ENCODE measurements at regions not wholly inside any gene's neighbourhood (a gene's known extent, or its start where the extent isn't known, plus 50 kb on each side); places are given as distances from the start of the nearest gene placed in this dataset.

DNA sequence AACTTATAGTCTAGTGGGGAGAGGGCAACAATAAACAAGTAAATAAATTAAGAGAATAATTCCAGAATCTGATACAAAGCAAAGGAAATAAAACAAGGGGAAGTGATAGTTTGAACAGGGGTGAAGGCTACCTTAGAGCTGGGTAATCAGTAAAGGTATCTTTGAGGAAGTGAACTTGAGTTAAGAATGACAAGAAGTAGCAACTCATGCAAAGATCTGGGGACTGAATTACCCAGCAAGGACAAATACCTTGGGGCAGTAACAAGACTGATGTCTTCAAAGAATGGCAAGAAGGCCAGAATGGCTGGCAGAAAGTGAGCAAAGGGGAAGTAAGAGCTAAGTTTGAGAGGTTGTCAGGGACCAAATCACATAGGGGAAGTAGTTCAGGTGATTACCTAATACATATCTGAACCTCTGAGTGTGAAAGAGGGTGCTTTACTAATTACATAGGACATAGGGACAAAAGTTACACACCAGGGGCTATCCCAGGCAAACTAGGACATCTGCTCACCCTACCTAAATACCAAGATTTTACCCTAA, 244.6 kb upstream of the HNRNPA3 start:
- no peak overlapping the region for H3K27ac ChIP-seq
- intact Hi-C loops (cut with DNase I; ENCODE audit: low total_unique reads), result no loop called here
- TF ChIP-seq, protein P1, sequence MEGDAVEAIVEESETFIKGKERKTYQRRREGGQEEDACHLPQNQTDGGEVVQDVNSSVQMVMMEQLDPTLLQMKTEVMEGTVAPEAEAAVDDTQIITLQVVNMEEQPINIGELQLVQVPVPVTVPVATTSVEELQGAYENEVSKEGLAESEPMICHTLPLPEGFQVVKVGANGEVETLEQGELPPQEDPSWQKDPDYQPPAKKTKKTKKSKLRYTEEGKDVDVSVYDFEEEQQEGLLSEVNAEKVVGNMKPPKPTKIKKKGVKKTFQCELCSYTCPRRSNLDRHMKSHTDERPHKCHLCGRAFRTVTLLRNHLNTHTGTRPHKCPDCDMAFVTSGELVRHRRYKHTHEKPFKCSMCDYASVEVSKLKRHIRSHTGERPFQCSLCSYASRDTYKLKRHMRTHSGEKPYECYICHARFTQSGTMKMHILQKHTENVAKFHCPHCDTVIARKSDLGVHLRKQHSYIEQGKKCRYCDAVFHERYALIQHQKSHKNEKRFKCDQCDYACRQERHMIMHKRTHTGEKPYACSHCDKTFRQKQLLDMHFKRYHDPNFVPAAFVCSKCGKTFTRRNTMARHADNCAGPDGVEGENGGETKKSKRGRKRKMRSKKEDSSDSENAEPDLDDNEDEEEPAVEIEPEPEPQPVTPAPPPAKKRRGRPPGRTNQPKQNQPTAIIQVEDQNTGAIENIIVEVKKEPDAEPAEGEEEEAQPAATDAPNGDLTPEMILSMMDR (IDR thresholded peaks at IDR 0.05), result no peak

DNA sequence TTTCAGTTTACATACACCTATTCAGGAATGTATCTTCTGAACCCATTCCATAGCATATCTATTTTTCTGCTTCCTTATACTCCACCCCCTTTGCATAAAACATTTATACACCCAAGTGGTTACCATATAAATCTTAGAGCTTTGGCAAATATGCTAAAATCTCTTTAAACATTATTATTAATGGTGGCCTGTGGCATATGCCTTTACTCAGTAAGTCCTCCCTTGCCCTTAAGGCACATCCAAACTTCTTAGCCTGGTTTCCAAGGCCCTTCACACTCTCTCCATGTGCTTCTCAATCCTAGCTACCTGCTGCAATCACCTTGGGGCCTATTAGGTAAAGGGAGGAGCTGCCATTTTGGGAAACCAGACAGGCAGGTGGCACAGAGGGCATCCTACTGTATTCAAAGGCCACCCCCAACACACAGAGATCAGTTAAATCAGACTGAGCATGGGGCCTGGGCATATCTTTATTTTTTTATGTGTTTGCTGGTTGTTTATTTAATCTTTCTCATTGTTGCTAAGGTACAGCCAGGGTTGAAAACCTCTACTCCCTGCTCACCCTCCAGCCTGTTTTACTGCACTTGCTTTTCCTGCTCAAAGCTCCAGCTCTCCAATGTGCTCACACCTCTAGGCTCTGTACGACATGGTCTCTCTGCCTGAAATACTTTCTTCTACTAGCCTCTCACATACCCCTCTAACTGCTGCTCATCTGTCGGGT, 242.8 kb upstream of the HNRNPA3 start:
- no peak overlapping the region for H3K27ac ChIP-seq
- no peaks in the 10 kb centered on the region for H3K4me1 ChIP-seq
- TF ChIP-seq, protein P1 (IDR thresholded peaks at IDR 0.05), result no peak
- DNase-seq, result no peak
- no peaks in the 10 kb centered on the region for H3K9me3 ChIP-seq
- H3K4me3 ChIP-seq, result no peak overlapping the region
- no peaks in the 10 kb centered on the region for H3K27me3 ChIP-seq
- H3K36me3 ChIP-seq, result no peaks in the 10 kb centered on the region
- intact Hi-C loops (cut with DNase I; ENCODE audit: low total_unique reads), result no loop called here

More for the DNA sequence above, 244.6 kb upstream of the HNRNPA3 start:
- Histone ChIP-seq H3K4me1 (no peaks in the 10 kb centered on the region), H3K9me3 (no peaks in the 10 kb centered on the region), H3K36me3 (no peaks in the 10 kb centered on the region), H3K4me3 (no peak overlapping the region), H3K27me3 (no peaks in the 10 kb centered on the region)
- DNase-seq, result no peak

DNA sequence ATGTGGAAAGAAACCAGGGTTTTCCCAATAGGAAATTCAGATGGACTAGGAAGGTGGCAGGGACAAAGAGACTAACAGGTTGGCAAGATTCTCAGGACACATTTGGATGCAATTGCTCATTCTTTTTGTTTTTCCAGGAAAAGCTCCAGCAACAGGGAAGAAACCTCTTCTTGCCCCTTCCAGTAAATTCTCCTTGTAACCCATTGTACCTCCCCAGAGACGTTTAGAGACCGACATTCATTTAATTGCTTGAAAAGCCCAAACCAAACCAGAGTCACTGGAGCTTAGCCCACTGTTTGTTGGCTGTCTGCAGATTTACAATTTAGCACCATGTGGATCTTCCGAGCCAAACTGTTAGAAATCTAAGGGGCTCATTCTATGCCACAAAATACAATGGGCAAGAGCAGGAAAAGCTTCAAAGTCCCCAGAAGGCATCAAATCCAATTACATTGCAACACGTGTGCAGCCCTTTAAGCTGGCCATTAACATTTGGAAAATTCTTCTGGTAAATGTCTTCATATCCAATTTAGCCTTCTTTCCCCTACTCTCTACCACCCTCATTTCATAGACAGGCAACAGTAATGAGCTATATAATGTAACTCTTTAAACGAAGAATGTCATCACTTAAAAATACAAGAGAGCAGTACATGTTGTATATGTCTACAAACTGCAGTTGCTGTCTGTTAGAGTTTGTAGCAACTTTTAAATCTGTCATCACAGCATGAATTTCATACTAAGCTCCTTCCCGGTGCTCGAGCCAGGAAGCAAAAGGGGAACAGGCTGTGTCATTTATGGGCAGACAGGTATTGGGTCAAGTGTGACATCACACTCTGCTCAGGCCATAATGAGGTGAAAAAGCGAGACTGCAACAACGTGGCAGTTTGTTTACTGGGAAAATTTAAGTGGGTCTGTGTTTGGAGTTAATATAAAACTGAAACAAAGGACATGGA, 235.6 kb upstream of the HNRNPA3 start:
- TF ChIP-seq, protein P1 (IDR thresholded peaks at IDR 0.05), result no peak
- Histone ChIP-seq H3K27ac (no peak overlapping the region), H3K4me3 (no peak overlapping the region), H3K27me3 (peaks cover 0 to 3% of the 10 kb centered on the region in 2 donors), H3K9me3 (no peaks in the 10 kb centered on the region), H3K36me3 (no peaks in the 10 kb centered on the region), H3K4me1 (no peaks in the 10 kb centered on the region)
- no peak for DNase-seq
- intact Hi-C loops (cut with DNase I; ENCODE audit: low total_unique reads), result no loop called here

DNA sequence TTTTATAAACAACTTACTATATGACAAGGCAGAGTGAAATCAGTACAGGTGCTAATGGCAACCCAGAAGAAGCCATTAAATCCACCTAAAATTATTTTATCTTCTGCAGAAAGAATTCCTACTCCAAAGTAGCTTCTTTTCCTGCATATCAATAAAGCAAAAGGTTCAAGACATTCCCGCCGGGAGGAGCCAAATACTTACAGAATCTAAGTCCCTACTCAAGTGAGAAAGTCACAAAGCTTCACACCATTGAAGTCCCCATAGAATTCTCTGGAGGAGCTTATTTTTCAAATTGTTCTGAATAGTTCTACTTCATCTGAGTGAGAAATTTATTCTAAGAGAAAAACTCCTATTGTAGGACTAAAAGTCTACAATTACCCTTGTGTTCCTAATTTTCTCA, 233.7 kb upstream of the HNRNPA3 start:
- Histone ChIP-seq H3K4me1 (no peaks in the 10 kb centered on the region), H3K9me3 (no peaks in the 10 kb centered on the region), H3K27me3 (peaks cover 0 to 3% of the 10 kb centered on the region in 2 donors), H3K27ac (no peak overlapping the region), H3K4me3 (no peak overlapping the region), H3K36me3 (no peaks in the 10 kb centered on the region)
- TF ChIP-seq, protein P1 (IDR thresholded peaks at IDR 0.05), result no peak
- intact Hi-C loops (cut with DNase I; ENCODE audit: low total_unique reads), result no loop called here
- no peak for DNase-seq

DNA sequence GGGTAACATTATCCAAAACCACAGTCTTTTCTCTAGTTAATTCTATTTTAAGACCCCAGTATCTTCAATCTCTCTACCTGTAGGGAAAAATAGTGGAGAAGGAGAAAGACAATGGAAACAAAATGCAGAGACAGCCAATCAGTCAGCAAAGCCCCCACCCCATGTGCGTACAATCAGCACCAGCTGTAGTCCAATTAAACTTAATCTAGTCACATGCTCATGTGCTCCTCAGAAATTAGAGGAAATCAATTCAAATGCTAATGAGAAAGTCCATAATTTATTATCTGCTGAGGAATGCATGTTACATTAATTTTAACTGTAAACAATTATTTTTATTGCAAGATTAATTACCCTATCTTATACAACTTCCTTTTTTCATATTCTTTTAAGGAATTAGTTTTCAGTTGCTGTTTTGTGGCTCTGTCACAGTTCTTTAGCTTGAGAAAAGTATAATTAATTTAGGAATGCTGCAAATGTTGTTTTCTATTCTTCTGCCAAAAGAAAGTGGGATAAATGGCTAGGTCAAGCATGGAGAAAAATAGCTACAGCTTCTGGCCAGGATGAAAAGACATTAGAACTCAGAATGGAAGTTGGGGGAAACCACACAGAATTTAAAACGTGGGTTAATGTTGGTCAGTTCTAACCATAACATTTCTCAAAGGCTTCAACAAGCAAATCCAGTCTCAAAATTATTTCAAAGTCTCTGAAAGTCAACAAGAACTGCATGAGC, 232.4 kb upstream of the HNRNPA3 start:
- no peaks in the 10 kb centered on the region for H3K9me3 ChIP-seq
- TF ChIP-seq, protein P1 (IDR thresholded peaks at IDR 0.05), result no peak
- peaks cover 0 to 7% of the 10 kb centered on the region in 2 donors for H3K27me3 ChIP-seq
- no peaks in the 10 kb centered on the region for H3K36me3 ChIP-seq
- no peaks in the 10 kb centered on the region for H3K4me1 ChIP-seq
- DNase-seq, result no peak
- intact Hi-C loops (cut with DNase I; ENCODE audit: low total_unique reads), result no loop called here
- H3K27ac ChIP-seq, result no peak overlapping the region
- no peak overlapping the region for H3K4me3 ChIP-seq

All from tibial artery (tissue), 4 donors.